Neuron (in vitro differentiated cells): ENCODE measurements at regions not wholly inside any gene's neighbourhood (a gene's known extent, or its start where the extent isn't known, plus 50 kb on each side); places are given as distances from the start of the nearest gene placed in this dataset.

Experiments
- H2AFZ ChIP-seq: one replicate; pipeline ENCODE4 v1.6.1; 2013; ENCODE audit warnings: low read depth, mild to moderate bottlenecking, inconsistent platforms, low read length, moderate library complexity
- H3K27me3 ChIP-seq: one replicate; pipeline ENCODE4 v1.6.1; 2013; ENCODE audit warnings: low read length; ENCODE audit not compliant: insufficient read depth
- H3K36me3 ChIP-seq: one replicate; pipeline ENCODE4 v1.6.1; 2013; ENCODE audit warnings: low read length; ENCODE audit not compliant: insufficient read depth
- H3K4me1 ChIP-seq: one replicate; pipeline ENCODE4 v1.6.1; 2013; ENCODE audit warnings: low read length; ENCODE audit not compliant: insufficient read depth
- H3K4me3 ChIP-seq: 2 replicates; pipeline ENCODE4 v1.5.1; 2013; ENCODE audit warnings: mild to moderate bottlenecking, low read length, moderate library complexity
- H3K9me3 ChIP-seq: one replicate; pipeline ENCODE4 v1.6.1; 2013; ENCODE audit warnings: low read length

GRCh38 chr5:103498800-103499551 is 63.6 kb downstream of the NUDT12 start:
- peak overlapping the region; percentile 11 for H3K4me3 ChIP-seq
- no peaks in the 10 kb centered on the region for H3K36me3 ChIP-seq
- H2AFZ ChIP-seq: no peak overlapping the region
- H3K9me3 ChIP-seq: peaks cover 4% of the 10 kb centered on the region
- peaks cover 56% of the 10 kb centered on the region for H3K4me1 ChIP-seq
- no peaks in the 10 kb centered on the region for H3K27me3 ChIP-seq

GRCh38 chr5:103498211-103498610 is 64.4 kb downstream of the NUDT12 start:
- H3K4me3 ChIP-seq: no peak overlapping the region
- H3K4me1 ChIP-seq: peaks cover 49% of the 10 kb centered on the region
- H3K9me3 ChIP-seq: peaks cover 4% of the 10 kb centered on the region
- H3K36me3 ChIP-seq: no peaks in the 10 kb centered on the region
- H3K27me3 ChIP-seq: no peaks in the 10 kb centered on the region
- no peak overlapping the region for H2AFZ ChIP-seq

GRCh38 chr5:103497781-103498180 is 64.8 kb downstream of the NUDT12 start:
- Histone ChIP-seq H3K27me3 (no peaks in the 10 kb centered on the region), H3K36me3 (no peaks in the 10 kb centered on the region), H3K9me3 (peaks cover 4% of the 10 kb centered on the region), H3K4me3 (no peak overlapping the region), H2AFZ (no peak overlapping the region), H3K4me1 (peaks cover 45% of the 10 kb centered on the region)

GRCh38 chr5:103490030-103490739 is 72.4 kb downstream of the NUDT12 start:
- Histone ChIP-seq H3K9me3 (peaks cover 1% of the 10 kb centered on the region), H3K36me3 (no peaks in the 10 kb centered on the region), H3K4me3 (no peak overlapping the region), H3K4me1 (peaks cover 21% of the 10 kb centered on the region), H2AFZ (no peak overlapping the region), H3K27me3 (no peaks in the 10 kb centered on the region)

- Histone ChIP-seq H3K9me3 (no peaks in the 10 kb centered on the region), H3K27me3 (no peaks in the 10 kb centered on the region), H2AFZ (no peak overlapping the region), H3K4me1 (peaks cover 21% of the 10 kb centered on the region), H3K36me3 (no peaks in the 10 kb centered on the region), H3K4me3 (no peak overlapping the region)
Measured at GRCh38 chr5:103489307-103489706, 73.3 kb downstream of the NUDT12 start.

- Histone ChIP-seq H3K27me3 (no peaks in the 10 kb centered on the region), H3K36me3 (no peaks in the 10 kb centered on the region), H3K4me1 (peaks cover 23% of the 10 kb centered on the region), H3K4me3 (no peak overlapping the region), H2AFZ (no peak overlapping the region), H3K9me3 (no peaks in the 10 kb centered on the region)
Measured at GRCh38 chr5:103487822-103488493, 74.6 kb downstream of the NUDT12 start.

- Histone ChIP-seq H3K9me3 (no peaks in the 10 kb centered on the region), H3K4me1 (peaks cover 23% of the 10 kb centered on the region), H2AFZ (no peak overlapping the region), H3K36me3 (no peaks in the 10 kb centered on the region), H3K27me3 (no peaks in the 10 kb centered on the region), H3K4me3 (no peak overlapping the region)
Measured at GRCh38 chr5:103487218-103487617, 75.4 kb downstream of the NUDT12 start.

GRCh38 chr5:103486739-103487138 is 75.8 kb downstream of the NUDT12 start:
- Histone ChIP-seq H3K9me3 (no peaks in the 10 kb centered on the region), H3K27me3 (no peaks in the 10 kb centered on the region), H2AFZ (no peak overlapping the region), H3K4me1 (peaks cover 23% of the 10 kb centered on the region), H3K36me3 (no peaks in the 10 kb centered on the region), H3K4me3 (no peak overlapping the region)

- Histone ChIP-seq H3K36me3 (no peaks in the 10 kb centered on the region), H3K4me3 (no peak overlapping the region), H3K9me3 (no peaks in the 10 kb centered on the region), H3K27me3 (no peaks in the 10 kb centered on the region), H2AFZ (no peak overlapping the region), H3K4me1 (peaks cover 15% of the 10 kb centered on the region)
Measured at GRCh38 chr5:103480246-103480645, 82.3 kb downstream of the NUDT12 start.

- H3K36me3 ChIP-seq: no peaks in the 10 kb centered on the region
- H3K27me3 ChIP-seq: no peaks in the 10 kb centered on the region
- H3K4me1 ChIP-seq: peaks cover 14% of the 10 kb centered on the region
- H3K4me3 ChIP-seq: no peak overlapping the region
- H2AFZ ChIP-seq: no peak overlapping the region
- H3K9me3 ChIP-seq: no peaks in the 10 kb centered on the region
Measured at GRCh38 chr5:103477678-103478077, 84.9 kb downstream of the NUDT12 start.

GRCh38 chr5:103476811-103477210 is 85.8 kb downstream of the NUDT12 start:
- H3K27me3 ChIP-seq: no peaks in the 10 kb centered on the region
- peaks cover 14% of the 10 kb centered on the region for H3K4me1 ChIP-seq
- no peak overlapping the region for H3K4me3 ChIP-seq
- H3K9me3 ChIP-seq: no peaks in the 10 kb centered on the region
- no peaks in the 10 kb centered on the region for H3K36me3 ChIP-seq
- H2AFZ ChIP-seq: no peak overlapping the region

- H3K27me3 ChIP-seq: no peaks in the 10 kb centered on the region
- H3K36me3 ChIP-seq: no peaks in the 10 kb centered on the region
- peak overlapping the region; percentile 18 for H2AFZ ChIP-seq
- no peaks in the 10 kb centered on the region for H3K9me3 ChIP-seq
- no peak overlapping the region for H3K4me3 ChIP-seq
- H3K4me1 ChIP-seq: peaks cover 14% of the 10 kb centered on the region
Measured at GRCh38 chr5:103475629-103476240, 86.9 kb downstream of the NUDT12 start.

GRCh38 chr5:103474677-103475076 is 87.9 kb downstream of the NUDT12 start:
- no peaks in the 10 kb centered on the region for H3K9me3 ChIP-seq
- peak overlapping the region; percentile 18 for H2AFZ ChIP-seq
- peaks cover 14% of the 10 kb centered on the region for H3K4me1 ChIP-seq
- no peaks in the 10 kb centered on the region for H3K27me3 ChIP-seq
- no peaks in the 10 kb centered on the region for H3K36me3 ChIP-seq
- H3K4me3 ChIP-seq: no peak overlapping the region
